ENCODE measurements at regions not wholly inside any gene's neighbourhood (a gene's known extent, or its start where the extent isn't known, plus 50 kb on each side); places are given as distances from the start of the nearest gene placed in this dataset.
"Not testable (repeated sequence)": the region's sequence is repeated elsewhere in the genome, so short reads cannot be mapped to it uniquely, and the experiment has no call there.

DNA sequence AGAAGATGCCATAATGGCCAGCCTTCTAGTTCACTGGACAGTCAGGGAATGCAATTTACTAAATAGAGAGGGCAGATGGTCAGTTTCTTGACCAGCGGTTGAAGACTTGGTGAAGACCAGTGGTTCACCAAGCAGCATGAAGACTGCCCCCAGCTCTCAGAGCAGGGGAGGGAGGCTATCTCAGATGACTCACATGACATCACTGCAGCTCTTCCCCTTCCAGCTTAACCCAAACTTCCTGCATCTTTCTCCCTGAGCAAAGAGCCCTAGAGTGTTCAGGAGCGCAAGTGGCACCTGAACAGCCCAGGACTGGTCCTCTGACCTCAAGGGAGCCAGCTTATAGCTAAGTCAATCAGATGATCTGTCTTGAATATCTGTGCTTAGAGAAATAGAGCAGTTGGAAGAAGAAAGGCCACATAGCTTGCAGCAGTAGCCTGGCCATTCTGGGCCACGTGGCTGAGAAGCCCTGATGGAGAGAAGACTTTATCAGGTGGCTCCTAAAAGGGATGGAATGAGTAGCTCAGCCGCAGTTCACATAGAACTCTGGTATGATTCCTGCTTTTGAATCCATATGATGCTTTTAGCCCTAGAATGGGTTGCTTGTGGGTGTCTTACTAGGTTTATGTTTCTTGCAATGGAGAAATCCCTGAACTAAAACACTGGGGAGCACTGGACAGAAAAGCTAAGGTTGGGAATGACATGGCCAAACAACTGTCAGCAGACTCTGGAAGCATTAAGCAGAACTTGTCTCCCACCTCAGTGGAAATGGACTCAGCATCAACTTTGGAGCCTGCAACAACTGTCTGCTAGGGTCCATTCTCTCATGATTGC is 392.1 kb upstream of the CCL2 start:
- no peak for DNase-seq

DNA sequence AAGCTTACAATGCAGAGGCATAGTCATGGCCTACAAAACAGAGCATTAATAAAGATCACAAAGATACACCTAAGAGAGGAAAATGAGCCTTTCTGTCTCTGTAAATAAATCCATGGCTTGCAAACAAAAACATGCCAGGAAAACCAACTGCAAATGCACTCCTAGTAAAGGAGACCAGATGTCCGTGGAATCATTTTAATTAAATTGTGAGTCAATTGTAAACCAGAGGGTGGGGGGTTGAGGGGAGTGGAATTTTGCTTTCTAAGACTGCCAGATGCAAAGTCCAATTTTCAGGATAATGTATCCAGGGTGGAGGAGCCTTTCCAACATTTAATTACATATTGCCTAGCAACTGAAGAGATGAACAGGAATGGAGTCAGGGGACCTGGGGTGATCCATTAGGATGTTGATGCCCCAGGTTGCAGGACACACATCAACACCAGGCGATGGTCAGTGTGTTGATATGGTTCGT is 390.3 kb upstream of the CCL2 start:
- DNase-seq, result no peak

DNA sequence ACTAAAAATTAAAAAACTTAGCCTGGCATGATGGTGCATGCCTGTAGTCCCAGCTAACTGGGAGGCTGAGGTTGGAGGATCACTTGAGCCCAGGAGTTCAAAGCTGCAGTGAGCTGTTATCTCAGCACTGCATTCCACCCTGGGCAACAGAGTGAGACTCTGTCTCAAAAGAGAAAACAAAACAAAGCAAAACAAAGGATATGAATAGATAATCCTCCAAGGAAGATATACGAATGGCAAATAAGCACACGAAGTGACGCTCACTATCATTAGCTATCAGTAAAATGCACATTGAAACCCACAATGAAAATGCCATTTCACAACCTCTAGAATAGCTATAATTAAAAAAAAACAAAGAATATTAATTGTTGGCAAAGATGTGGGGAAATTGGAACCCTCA is 386.2 kb upstream of the CCL2 start:
- DNase-seq, result no peak

DNA sequence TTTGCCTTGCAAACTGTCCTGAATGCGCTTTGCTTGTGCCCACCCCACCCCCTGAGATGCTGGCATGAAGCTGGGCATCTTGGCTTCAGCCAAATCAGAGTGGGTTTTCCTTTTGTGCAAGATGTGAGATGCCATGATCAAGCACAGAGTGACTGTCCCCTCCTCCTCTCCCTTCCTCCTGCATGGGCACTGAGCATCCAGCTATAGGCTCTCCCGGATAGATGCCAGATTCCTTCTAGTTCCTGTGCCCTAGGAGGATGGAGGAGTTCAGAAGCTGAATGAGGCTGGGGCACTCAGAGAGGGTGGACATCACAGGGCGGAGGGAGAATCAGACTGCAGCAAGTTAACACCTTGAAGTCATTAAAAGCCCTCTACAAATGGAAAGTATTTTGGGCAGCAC is 384.1 kb upstream of the CCL2 start:
- no peak for DNase-seq

GRCh38 chr17:33871720-33872540 is 383.2 kb upstream of the CCL2 start:
- DNase-seq, result no peak

GRCh38 chr17:33873201-33873617 is 381.9 kb upstream of the CCL2 start:
- DNase-seq, result no peak

GRCh38 chr17:33874617-33875060 is 380.4 kb upstream of the CCL2 start:
- no peak for DNase-seq

DNA sequence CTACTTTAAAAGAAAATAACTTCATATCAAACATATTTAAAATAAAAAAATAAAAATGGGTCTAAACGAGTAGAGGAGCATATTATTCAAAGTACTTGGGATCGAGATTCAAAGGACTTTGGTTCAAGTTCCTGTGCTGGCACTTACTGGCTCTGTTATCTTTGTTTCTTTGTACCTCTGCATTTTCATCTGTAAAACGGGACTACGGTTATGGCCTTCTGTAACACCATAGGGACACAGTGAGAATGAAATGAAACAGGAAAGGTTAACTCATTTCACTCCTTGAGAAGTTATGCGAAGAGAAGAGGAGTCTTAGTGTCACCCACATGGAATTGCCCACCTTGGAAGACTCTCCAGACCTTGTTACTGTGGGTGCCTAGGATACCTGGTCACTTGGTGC is 379.1 kb upstream of the CCL2 start:
- DNase-seq, result no peak

- not testable (repeated sequence) for DNase-seq
These were observed 372.8 kb upstream of the CCL2 start for GRCh38 chr17:33882273-33882672.

DNA sequence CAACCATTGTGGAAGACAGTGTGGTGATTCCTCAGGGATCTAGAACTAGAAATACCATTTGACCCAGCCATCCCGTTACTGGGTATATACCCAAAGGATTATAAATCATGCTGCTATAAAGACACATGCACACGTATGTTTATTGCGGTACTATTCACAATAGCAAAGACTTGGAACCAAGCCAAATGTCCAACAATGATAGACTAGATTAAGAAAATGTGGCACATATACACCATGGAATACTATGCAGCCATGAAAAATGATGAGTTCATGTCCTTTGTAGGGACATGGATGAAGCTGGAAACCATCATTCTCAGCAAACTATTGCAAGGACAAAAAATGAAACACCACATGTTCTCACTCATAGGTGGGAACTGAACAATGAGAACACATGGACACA is 372.4 kb upstream of the CCL2 start:
- not testable (repeated sequence) for DNase-seq

DNA sequence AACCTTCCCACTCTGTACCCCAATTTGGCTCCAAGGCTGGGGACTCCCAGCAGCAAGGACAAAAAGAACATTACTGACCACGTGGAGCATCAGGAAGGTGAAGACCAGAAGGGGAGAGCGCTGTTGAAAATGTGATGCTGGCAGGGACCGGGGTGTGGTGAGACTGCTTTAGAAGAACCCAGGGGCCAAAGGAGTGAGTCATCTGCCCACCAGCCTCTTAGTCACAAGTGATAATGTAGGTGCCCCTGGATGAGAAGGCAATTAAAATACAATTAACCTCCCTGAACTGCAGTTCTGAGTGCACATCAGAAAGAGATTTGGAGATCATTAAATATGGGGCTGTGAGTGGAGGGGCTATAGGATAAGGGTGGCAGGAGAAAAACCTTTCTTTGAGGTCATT is 366.6 kb upstream of the CCL2 start:
- no peak for DNase-seq

- DNase-seq, result no peak
These were observed 366.0 kb upstream of the CCL2 start for GRCh38 chr17:33889040-33889439.

GRCh38 chr17:33889766-33890165 is 365.3 kb upstream of the CCL2 start:
- DNase-seq, result no peak

DNA sequence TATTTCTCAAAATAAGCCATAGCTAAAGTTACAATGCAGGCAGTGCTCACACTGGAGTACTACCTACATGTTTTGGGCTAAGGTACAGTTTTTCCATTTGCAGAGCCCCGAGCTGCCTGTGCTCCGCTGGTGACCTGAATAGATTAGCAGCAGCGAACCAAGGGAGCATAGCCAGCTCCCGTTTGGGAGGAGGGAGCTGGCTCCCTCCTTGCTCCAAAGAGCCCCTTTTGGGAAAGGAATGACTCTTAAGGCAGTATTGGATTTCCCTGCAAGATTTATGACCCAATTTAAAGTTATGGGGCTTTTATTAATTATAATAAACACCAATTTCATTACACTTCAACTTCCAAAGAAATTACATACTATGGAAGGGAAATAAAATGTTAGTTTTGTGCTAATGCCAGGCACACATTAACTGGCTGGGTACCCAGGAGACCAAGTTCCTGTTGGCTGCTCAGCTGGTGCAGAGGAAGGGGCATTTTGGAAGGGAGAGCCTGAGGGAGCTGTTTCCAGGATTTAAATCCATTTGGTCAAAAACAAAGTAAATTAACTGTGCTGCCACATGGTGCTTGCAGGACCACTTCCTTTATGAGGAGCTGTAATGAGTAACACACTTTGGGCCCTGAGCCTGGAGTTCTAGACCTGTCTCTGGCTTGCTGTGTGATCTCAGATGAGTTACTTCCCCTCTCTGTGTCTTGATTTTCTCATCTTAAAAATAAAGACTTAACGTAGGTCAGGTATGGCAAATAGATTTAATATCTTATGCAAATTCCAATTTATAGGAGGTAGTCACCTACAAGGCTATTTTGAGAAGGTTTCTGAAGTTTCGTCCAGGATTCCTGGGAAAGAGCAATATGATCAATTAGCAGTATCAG is 362.1 kb upstream of the CCL2 start:
- DNase-seq, result no peak

DNA sequence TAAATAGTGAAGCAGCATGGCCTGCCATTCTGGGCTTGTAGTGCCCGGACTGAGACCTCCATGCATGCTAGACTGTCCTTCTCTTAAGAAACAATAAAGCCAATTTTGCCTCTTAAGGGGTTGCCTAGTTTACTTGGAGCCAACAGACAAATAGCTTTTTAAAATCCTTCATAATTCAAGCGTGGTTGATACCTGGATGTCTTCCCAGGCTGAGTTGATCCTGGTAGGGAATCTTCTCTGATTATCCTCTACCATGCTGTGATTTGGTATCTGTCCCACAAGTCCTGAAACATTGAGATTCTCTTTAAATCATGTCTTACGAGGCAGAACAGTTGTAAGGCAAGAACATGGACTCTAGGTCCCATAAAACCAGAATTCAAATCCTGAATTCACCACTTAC is 359.6 kb upstream of the CCL2 start:
- DNase-seq, result no peak

DNA sequence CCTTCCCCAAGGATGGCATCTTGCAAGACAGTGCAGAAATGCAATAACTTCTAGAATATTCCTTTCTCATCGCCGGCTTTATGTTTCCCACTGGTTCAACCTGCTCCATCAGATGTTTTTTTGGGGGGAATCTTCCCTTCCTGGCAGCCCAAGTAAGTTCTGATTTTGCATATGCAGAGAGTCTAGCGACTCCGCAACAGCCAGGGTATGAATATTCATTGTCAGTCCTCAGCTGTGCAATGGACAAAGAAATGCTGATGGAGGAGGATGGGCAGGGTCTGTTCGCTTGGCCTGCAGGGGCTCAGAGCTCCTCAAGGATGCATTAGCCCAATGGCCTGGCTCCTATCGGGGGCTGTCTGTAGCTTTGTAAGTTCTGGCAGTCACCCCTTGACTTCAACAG is 358.8 kb upstream of the CCL2 start:
- DNase-seq, result no peak

DNA sequence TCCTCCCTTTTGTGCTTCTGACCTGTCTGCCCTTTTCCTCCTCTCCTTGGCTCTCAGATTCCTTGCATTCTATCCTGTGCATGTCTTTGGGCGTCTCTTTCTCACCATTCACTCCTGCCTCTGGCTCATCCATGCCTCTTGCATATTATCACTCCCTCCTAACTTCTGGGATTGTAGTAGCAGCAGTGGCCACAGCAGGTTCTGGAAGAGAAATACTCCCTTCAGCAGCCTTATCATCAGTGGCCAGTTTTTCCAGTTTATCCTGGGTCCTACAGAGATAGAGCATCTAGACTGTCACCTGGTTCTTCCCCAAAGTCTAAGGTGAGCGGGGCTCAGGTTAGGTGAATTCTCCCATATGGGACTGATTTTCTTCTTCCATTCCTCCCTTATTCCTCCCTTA is 354.0 kb upstream of the CCL2 start:
- no peak for DNase-seq

DNA sequence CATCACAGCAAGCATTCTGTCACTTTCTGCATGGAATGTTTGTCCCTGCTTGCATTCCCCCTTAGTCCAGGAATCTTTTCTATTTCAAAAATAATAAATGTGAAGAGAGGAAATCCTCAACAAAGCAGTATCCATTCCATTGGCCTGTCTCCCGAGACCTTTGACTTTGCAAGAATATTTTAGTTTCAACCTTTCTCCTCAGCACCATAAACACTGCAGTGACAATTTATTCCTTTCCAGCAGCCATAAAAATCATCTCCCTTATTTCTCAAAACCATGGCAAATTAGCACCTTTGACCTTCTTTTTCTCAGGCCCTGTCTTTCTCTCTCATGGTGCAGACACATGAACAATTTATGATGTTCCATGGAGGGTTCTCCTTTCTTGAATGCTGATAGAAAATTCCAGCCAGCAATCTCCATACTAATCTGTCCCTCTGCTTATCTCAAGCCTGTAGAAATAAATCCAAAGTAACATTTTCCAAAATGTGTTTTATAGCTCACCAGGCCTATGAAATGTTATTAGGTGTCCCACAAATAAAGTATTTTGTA is 352.1 kb upstream of the CCL2 start:
- no peak for DNase-seq

DNA sequence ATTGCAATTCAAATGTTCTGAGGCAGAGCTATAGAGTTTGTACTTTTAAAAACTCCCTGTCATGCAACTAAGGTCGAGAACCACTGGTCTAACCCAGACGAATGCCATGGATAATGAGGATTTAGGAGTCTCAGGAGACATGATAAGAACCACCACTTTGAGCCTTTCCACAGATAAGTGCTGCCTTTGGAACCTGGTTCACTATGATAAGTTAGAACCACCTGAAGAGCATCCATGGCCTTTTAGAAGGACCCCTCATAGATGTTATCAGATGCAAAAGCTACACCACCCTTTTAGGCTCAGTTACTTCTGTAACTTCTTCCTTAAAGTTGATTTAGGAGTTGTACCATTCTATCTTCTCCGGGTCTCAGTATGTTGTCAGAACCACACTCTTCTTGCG is 350.6 kb upstream of the CCL2 start:
- DNase-seq, result no peak

DNA sequence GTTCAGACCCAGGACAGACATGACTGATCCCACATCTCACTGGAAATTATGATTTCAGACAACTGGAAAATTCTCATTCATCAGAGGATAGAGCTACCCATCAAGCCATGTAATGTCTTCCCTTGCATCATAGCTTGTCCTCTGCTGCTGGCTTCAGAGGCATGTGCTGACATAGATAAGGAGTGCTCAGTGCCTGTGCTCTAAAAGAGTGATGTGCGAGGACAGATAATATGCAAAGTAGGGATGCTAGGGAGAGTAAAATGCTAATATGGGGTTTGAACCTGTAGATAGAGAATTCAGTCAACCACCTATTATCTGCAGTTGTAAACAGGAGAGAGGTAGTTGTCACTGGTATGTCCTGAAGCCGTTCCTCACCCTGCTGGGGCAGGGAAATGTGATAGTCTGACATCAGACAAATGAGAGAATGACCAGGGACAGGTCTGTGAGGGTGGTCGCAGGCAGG is 349.7 kb upstream of the CCL2 start:
- no peak for DNase-seq

DNA sequence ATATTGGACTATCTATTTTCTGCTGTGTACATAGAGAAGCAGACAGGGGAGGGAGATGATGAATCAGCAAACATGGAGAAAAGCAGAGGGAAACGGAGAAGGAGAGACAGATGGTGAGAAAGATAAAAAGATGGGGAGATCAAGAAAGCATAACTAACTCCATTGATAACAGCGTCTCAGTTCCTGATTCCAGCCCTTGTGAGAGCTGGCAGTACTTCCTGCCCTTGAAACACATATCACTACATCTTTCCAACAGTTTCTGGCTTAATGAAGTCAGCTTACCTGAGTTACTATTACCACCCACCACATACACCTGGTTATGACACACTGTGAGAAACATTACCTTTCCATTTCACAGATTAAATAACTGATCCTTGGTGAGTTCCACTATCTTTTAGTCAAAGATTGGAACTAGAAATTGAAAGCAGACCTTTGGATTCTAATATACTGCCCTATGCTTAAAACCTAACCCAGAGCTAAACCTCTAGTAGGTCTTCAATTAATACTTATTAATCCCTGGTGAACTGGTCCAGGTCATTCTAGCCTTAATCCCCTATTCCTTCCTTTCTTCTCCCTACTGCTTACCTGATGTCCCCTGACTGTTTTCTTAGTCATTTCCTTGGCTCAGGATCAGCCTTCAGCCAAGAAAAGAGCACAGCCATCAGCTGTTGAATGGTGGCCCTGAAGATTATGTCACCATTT is 346.6 kb upstream of the CCL2 start:
- no peak for DNase-seq
